Endothelial cell of umbilical vein (primary cell): ENCODE measurements at regions not wholly inside any gene's neighbourhood (a gene's known extent, or its start where the extent isn't known, plus 50 kb on each side); places are given as distances from the start of the nearest gene placed in this dataset.

ENCODE experiments used
- BruUV-seq: library from RNA; stranded (reverse); fragments of 400-500 nt; replicated peaks from 2 replicates; lab custom pipeline; 2021; lab: Mats Ljungman, UMichigan
- CTCF ChIA-PET: fragments of 300-600, 350-600 bp; sonication (Branson Sonifier 250); formaldehyde crosslinking; loops from one replicate; lab custom pipeline; 2021; ENCODE audit warnings: antibody characterized with exemption, inconsistent platforms; lab: Charles Lee
- POLR2A ChIA-PET: fragments of 300-600, 350-600 bp; sonication (Branson Sonifier 250); formaldehyde crosslinking; loops from one replicate; lab custom pipeline; 2021; ENCODE audit warnings: antibody characterized with exemption, inconsistent platforms; lab: Charles Lee
- DNase-seq: peaks from one replicate; pipeline ENCODE4 v3.0.0-alpha.2; 2011; ENCODE audit warnings: low read depth, low spot score
- FAIRE-seq: peaks from 2 replicates; lab custom pipeline; 2011; peaks lifted over from hg19 to GRCh38; lab: Jason Lieb, UNC
- H2AFZ ChIP-seq: 2 replicates; pipeline ENCODE4 v1.6.0; 2012; ENCODE audit warnings: low read depth, low read length, control low read depth, inconsistent platforms
- H3K27ac ChIP-seq: 2 replicates; pipeline ENCODE4 v1.5.1; 2011; ENCODE audit warnings: low read depth, mild to moderate bottlenecking, control low read depth, low read length, moderate library complexity; ENCODE audit not compliant: insufficient read depth
- H3K27me3 ChIP-seq, 2 experiments: 2 replicates each; pipeline versions ENCODE4 v1.6.0 to v1.6.1; 2011; ENCODE audit warnings: low read length in 2 of 2, mixed read lengths in 1 of 2; ENCODE audit not compliant: control insufficient read depth in 2 of 2, insufficient read depth in 2 of 2
- H3K36me3 ChIP-seq, 2 experiments: 2 replicates in 1 of 2; 3 replicates in 1 of 2; pipeline ENCODE4 v1.5.1; 2011; ENCODE audit warnings: low read length in 2 of 2, mild to moderate bottlenecking in 1 of 2, moderate library complexity in 1 of 2; ENCODE audit not compliant: control insufficient read depth in 2 of 2, insufficient read depth in 2 of 2; ENCODE audit errors: extremely low read depth in 1 of 2
- H3K4me1 ChIP-seq: 3 replicates; pipeline ENCODE4 v1.5.1; 2011; ENCODE audit warnings: mild to moderate bottlenecking, low read length; ENCODE audit not compliant: control insufficient read depth, insufficient read depth; ENCODE audit errors: extremely low read depth
- H3K4me2 ChIP-seq: 2 replicates; pipeline ENCODE4 v1.6.1; 2011; ENCODE audit warnings: low read length, control low read depth, mixed read lengths; ENCODE audit not compliant: insufficient read depth
- H3K4me3 ChIP-seq, 3 experiments: fragments of 200-600 bp in 1 of 3; sonication (generic), shearing (Covaris generic) in 1 of 3; replicated peaks in 1 of 3; 2 replicates each; pipeline ENCODE4 v1.5.1; 2011 to 2016; ENCODE audit warnings: control low read depth in 3 of 3, low read length in 3 of 3, mild to moderate bottlenecking in 2 of 3, inconsistent platforms in 1 of 3, low read depth in 1 of 3, moderate library complexity in 1 of 3; ENCODE audit not compliant: insufficient read depth in 1 of 3
- H3K79me2 ChIP-seq: 2 replicates; pipeline ENCODE4 v1.6.0; 2012; ENCODE audit warnings: low read length, inconsistent platforms; ENCODE audit not compliant: control insufficient read depth, insufficient read depth
- H3K9ac ChIP-seq: replicated peaks from 2 replicates; pipeline ENCODE3; 2011; ENCODE audit warnings: low read length, control low read depth; ENCODE audit not compliant: insufficient read depth; ENCODE audit errors: extremely low read depth
- H3K9me1 ChIP-seq: replicated peaks from 3 replicates; pipeline ENCODE4 v1.6.0; 2011; ENCODE audit warnings: mild to moderate bottlenecking, low read length; ENCODE audit not compliant: control insufficient read depth, insufficient read depth; ENCODE audit errors: extremely low read depth
- H3K9me3 ChIP-seq: replicated peaks from 2 replicates; pipeline ENCODE4 v1.5.1; 2012; ENCODE audit warnings: low read length, inconsistent platforms; ENCODE audit not compliant: control insufficient read depth, insufficient read depth
- H4K20me1 ChIP-seq: replicated peaks from 2 replicates; pipeline ENCODE3; 2011; ENCODE audit warnings: mild to moderate bottlenecking, low read length; ENCODE audit not compliant: control insufficient read depth, insufficient read depth; ENCODE audit errors: extremely low read depth
- CTCF ChIP-seq, 2 donors: IDR thresholded peaks; 1 replicate in 1 of 2; 2 replicates in 1 of 2; pipeline ENCODE4 v1.5.1; 2011; ENCODE audit warnings: low read length in 2 of 2, mild to moderate bottlenecking in 2 of 2, moderate library complexity in 2 of 2, control low read depth in 1 of 2, inconsistent platforms in 1 of 2, low read depth in 1 of 2; ENCODE audit not compliant: insufficient read depth in 1 of 2; ENCODE audit errors: extremely low read depth in 1 of 2
- EZH2 ChIP-seq: IDR thresholded peaks from 2 replicates; pipeline ENCODE4 v1.6.1; 2012; ENCODE audit warnings: borderline replicate concordance, low read depth, mild to moderate bottlenecking, moderate library complexity, low read length, inconsistent platforms; ENCODE audit not compliant: severe bottlenecking
- FOS ChIP-seq: IDR thresholded peaks from 2 replicates; pipeline ENCODE4 v1.6.1; 2011; ENCODE audit warnings: mild to moderate bottlenecking, low read length, moderate library complexity, borderline replicate concordance; ENCODE audit not compliant: insufficient read depth
- GATA2 ChIP-seq: IDR thresholded peaks from 2 replicates; pipeline ENCODE4 v1.7.0; 2011; ENCODE audit warnings: low read depth, mild to moderate bottlenecking, moderate library complexity, mixed read lengths, low read length; ENCODE audit not compliant: insufficient read length, insufficient read depth
- JUN ChIP-seq: IDR thresholded peaks from 2 replicates; pipeline ENCODE4 v1.6.1; 2011; ENCODE audit warnings: borderline replicate concordance, low read depth; ENCODE audit not compliant: insufficient read length, insufficient read depth
- MAX ChIP-seq: IDR thresholded peaks from 2 replicates; pipeline ENCODE4 v1.6.1; 2011; ENCODE audit not compliant: insufficient read depth, insufficient read length
- MYC ChIP-seq: IDR thresholded peaks from one replicate; pipeline ENCODE4 v1.6.1; 2011; ENCODE audit warnings: mild to moderate bottlenecking, low read depth, low read length
- POLR2A ChIP-seq: IDR thresholded peaks from 2 replicates; pipeline ENCODE4 v1.6.1; 2012; ENCODE audit warnings: low read depth, mild to moderate bottlenecking, control low read depth, low read length
- POLR2AphosphoS5 ChIP-seq: IDR thresholded peaks from 2 replicates; pipeline ENCODE4 v1.6.1; 2012; ENCODE audit warnings: low read depth, mild to moderate bottlenecking, control low read depth, low read length, moderate library complexity; ENCODE audit not compliant: insufficient read depth
- dilution Hi-C: fragments of 300-500 bp; cut with MboI; formaldehyde crosslinking; loops from one replicate; pipeline ENCODE4 v1.15.0; 2019; ENCODE audit warnings: low sequenced_read_pairs; ENCODE audit not compliant: extremely low pct_ligation_motif_present
- intact Hi-C: fragments of 100-400 bp; cut with micrococcal nuclease; formaldehyde crosslinking; loops from one replicate; pipeline ENCODE4 v1.10.0; 2022

GRCh38 chr1:214762902-214763301, 159.9 kb downstream of the CENPF start:
- H2AFZ ChIP-seq = no peak overlapping the region
- no TSS peak for BruUV-seq
- no peaks in the 10 kb centered on the region for H3K79me2 ChIP-seq
- ChIA-PET CTCF (no interaction called here), POLR2A (no interaction called here)
- DNase-seq = no peak
- intact Hi-C loops (no loop called here), dilution Hi-C loops (no loop called here)
- H3K4me1 ChIP-seq = no peaks in the 10 kb centered on the region
- no peak overlapping the region for H3K4me2 ChIP-seq
- H3K36me3 ChIP-seq = no peaks in the 10 kb centered on the region
- H3K9ac ChIP-seq = no peak overlapping the region
- H3K27ac ChIP-seq = no peak overlapping the region
- TF ChIP-seq MYC (no peak), GATA2 (no peak), CTCF (IDR thresholded peaks at IDR 0.05; ENCODE audit: extremely low read depth in 1 of 2, insufficient read depth in 1 of 2, low read depth in 1 of 2, low read length in 2 of 2) (no peak), POLR2AphosphoS5 (no peak), EZH2 (no peak), POLR2A (no peak)
- no peaks in the 10 kb centered on the region for H3K9me3 ChIP-seq
- FAIRE-seq = no peak
- H3K4me3 ChIP-seq = no peak overlapping the region
- H3K9me1 ChIP-seq = no peaks in the 10 kb centered on the region
- H3K27me3 ChIP-seq = no peaks in the 10 kb centered on the region
- no peaks in the 10 kb centered on the region for H4K20me1 ChIP-seq

- TF ChIP-seq POLR2A (no peak), JUN (no peak), MYC (no peak), MAX (no peak), GATA2 (no peak), FOS (no peak), CTCF (IDR thresholded peaks at IDR 0.05; ENCODE audit: extremely low read depth in 1 of 2, insufficient read depth in 1 of 2, low read depth in 1 of 2, low read length in 2 of 2) (no peak), EZH2 (no peak)
- ChIA-PET POLR2A (no interaction called here), CTCF (no interaction called here)
- H3K27me3 ChIP-seq = no peaks in the 10 kb centered on the region
- no peaks in the 10 kb centered on the region for H3K9me3 ChIP-seq
- dilution Hi-C loops (no loop called here), intact Hi-C loops (no loop called here)
- H3K36me3 ChIP-seq = no peaks in the 10 kb centered on the region
- no peak overlapping the region for H2AFZ ChIP-seq
- no peaks in the 10 kb centered on the region for H3K9me1 ChIP-seq
- no peaks in the 10 kb centered on the region for H3K79me2 ChIP-seq
- BruUV-seq = no TSS peak
- DNase-seq (no peak), FAIRE-seq (no peak)
- no peak overlapping the region for H3K4me3 ChIP-seq
- no peak overlapping the region for H3K27ac ChIP-seq
- H3K9ac ChIP-seq = no peak overlapping the region
- no peaks in the 10 kb centered on the region for H4K20me1 ChIP-seq
- no peak overlapping the region for H3K4me2 ChIP-seq
- no peaks in the 10 kb centered on the region for H3K4me1 ChIP-seq
Observed at GRCh38 chr1:214764502-214764901, 161.5 kb downstream of the CENPF start.
